Fibroblast of the aortic adventitia (primary cell): ENCODE measurements at regions not wholly inside any gene's neighbourhood (a gene's known extent, or its start where the extent isn't known, plus 50 kb on each side); places are given as distances from the start of the nearest gene placed in this dataset.

Experiments
- DNase-seq: peaks from one replicate; pipeline ENCODE4 v3.0.0-alpha.2; 2010; ENCODE audit warnings: low read depth
- H3K4me3 ChIP-seq: 2 replicates; pipeline ENCODE4 v1.5.1; 2011; ENCODE audit warnings: low read depth, mild to moderate bottlenecking, control low read depth, low read length, moderate library complexity
- TF ChIP-seq, protein P1 (sequence below): IDR thresholded peaks from 2 replicates; pipeline ENCODE4 v1.5.1; 2011; ENCODE audit warnings: mild to moderate bottlenecking, low read length, control low read depth, inconsistent platforms; ENCODE audit not compliant: insufficient read depth

DNA sequence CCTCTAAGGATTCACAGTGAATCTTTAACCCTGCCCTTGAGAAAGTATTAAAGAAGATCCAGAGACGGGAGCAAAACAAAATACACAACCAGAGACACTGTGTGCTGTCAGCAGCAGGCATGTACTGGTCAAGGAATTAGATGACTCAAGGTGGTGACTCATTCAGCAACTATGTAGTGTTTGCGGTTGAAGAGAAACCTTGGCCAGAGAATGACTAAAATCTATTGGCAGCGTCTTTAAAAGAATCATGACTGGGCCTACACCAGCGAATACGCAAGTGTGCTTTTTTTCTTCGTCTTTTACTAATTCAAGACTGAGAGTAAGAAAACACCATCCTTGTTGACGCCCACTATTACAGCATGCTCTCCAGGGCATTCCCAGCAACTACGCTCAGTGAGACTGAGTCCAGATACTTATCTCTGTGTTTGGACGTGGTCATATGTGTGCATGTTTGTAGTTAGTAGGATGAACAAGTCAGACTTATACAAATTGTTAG, 72.4 kb upstream of the BACH2 start:
- H3K4me3 ChIP-seq = no peak overlapping the region
- TF ChIP-seq, protein P1, sequence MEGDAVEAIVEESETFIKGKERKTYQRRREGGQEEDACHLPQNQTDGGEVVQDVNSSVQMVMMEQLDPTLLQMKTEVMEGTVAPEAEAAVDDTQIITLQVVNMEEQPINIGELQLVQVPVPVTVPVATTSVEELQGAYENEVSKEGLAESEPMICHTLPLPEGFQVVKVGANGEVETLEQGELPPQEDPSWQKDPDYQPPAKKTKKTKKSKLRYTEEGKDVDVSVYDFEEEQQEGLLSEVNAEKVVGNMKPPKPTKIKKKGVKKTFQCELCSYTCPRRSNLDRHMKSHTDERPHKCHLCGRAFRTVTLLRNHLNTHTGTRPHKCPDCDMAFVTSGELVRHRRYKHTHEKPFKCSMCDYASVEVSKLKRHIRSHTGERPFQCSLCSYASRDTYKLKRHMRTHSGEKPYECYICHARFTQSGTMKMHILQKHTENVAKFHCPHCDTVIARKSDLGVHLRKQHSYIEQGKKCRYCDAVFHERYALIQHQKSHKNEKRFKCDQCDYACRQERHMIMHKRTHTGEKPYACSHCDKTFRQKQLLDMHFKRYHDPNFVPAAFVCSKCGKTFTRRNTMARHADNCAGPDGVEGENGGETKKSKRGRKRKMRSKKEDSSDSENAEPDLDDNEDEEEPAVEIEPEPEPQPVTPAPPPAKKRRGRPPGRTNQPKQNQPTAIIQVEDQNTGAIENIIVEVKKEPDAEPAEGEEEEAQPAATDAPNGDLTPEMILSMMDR = no peak

DNA sequence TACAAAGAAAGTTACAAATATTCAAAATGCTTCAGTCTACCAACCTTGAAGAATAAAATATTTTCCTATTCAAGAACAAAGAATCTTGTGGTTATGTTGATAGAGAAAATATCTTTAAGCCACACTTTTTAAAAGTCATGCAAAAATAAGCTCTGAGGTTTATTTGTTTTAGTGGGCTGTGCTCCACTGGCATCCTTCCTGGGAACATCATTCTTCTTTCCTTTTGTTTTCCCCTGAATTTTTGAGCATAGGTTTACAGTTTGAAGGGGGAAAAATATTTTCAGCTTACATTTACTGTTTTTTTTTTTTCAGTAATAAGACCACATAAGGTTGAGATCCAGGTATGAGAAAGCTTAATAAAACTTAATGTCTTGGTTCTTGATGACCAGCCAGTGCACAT, 72.0 kb upstream of the BACH2 start:
- DNase-seq = peak; percentile 85
- no peak overlapping the region for H3K4me3 ChIP-seq
- TF ChIP-seq, protein P1 = no peak

More for the DNA sequence above, 72.4 kb upstream of the BACH2 start:
- DNase-seq = peak; percentile 100

DNA sequence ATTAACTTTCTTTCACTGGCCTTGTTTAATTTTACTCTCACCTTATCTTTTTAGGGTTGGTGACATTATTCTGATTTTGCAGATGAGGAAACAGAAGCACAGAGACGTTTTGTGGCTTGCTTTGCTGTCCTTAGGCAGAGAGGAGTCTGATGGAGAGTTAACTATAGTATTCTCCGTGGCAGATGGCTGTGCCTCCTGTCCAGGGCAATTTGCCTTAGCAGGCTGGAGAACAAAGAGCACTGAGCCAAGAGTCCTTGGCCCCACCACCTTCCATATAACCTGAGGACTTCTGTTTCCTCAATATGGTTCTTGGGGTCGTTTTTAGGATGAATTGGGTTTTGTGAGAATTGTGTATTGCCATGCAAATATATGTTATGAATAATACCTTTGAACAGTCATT, 71.4 kb upstream of the BACH2 start:
- H3K4me3 ChIP-seq = no peak overlapping the region
- no peak for DNase-seq
- TF ChIP-seq, protein P1 = no peak

DNA sequence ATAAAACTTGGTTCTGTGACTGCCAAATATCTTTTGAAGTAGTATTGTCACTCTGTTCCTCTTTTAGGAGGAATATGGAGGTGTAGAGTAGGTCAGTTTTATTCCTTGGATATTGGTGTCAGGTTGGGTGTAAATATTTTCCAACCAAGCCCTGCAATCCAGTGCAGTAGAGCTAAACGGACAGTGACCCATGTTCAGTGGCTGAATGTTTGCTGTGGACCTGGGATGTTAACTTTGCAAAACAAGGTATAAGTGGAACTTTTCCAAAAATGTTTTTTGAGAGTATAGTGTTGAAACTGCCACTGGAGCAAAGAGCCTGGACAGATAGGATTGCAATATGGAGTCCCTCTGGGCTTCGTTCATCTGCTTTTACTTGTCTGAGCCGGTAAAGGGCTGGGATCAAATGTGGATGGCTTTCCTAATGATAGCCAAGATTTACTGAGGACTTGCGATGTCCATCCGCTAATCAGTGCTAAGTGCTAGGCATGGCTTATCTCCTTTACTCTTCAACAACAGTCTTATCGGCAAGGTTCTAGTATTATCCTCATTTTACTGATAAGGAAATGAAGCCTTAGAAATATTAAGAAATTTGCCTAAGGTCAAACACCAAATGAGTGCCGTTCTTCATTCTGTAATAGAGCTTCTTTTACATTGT, 69.0 kb upstream of the BACH2 start:
- TF ChIP-seq, protein P1 = no peak
- no peak for DNase-seq
- H3K4me3 ChIP-seq = no peak overlapping the region

DNA sequence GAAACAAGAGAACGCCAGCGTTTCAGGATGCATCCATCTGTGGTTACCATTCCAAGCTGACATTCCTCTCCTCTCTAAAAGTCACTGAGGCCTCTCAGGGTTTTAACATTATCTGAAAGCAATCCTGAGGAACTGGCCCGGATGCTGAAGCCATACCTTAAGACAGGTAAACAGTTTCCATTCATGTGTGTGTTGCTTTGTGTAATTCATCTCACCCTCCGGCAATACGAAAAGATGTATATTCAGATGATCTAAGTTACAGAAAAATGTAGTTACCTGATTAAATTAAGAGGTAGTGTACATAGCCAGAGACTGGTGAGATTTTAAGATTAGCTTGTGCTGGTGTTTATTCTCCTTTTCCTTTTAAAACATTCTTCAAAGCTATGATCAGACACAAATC, 68.4 kb upstream of the BACH2 start:
- no peak for DNase-seq
- TF ChIP-seq, protein P1 = no peak
- H3K4me3 ChIP-seq = no peak overlapping the region

GRCh38 chr6:90364286-90364685, 67.6 kb upstream of the BACH2 start:
- no peak for DNase-seq
- no peak overlapping the region for H3K4me3 ChIP-seq
- TF ChIP-seq, protein P1 = no peak

GRCh38 chr6:90362318-90362717, 65.7 kb upstream of the BACH2 start:
- H3K4me3 ChIP-seq = no peak overlapping the region
- peak; percentile 83 for DNase-seq
- TF ChIP-seq, protein P1 = no peak
